Type B pancreatic cell (in vitro differentiated cells): ENCODE measurements at regions not wholly inside any gene's neighbourhood (a gene's known extent, or its start where the extent isn't known, plus 50 kb on each side); places are given as distances from the start of the nearest gene placed in this dataset.

Experiments used
- DNase-seq: peaks from one replicate; pipeline ENCODE4 v3.0.0; 2021; ENCODE audit warnings: mixed read lengths; ENCODE audit not compliant: unreplicated experiment; ENCODE audit errors: extremely low spot score
- H3K27ac Mint-ChIP-seq: 2 replicates; pipeline ENCODE4 v1.8.0; 2021; ENCODE audit warnings: mild to moderate bottlenecking, mixed read lengths
- H3K27me3 Mint-ChIP-seq: 2 replicates; pipeline ENCODE4 v1.8.0; 2021; ENCODE audit warnings: mixed read lengths
- H3K36me3 Mint-ChIP-seq: 2 replicates; pipeline ENCODE4 v1.8.0; 2021; ENCODE audit warnings: mixed read lengths
- H3K4me1 Mint-ChIP-seq: one replicate; pipeline ENCODE4 v1.8.0; 2021; ENCODE audit warnings: mixed read lengths; ENCODE audit not compliant: unreplicated experiment
- H3K4me3 Mint-ChIP-seq: 2 replicates; pipeline ENCODE4 v1.8.0; 2021; ENCODE audit warnings: mild to moderate bottlenecking, mixed read lengths
- H3K9me3 Mint-ChIP-seq: 2 replicates; pipeline ENCODE4 v1.8.0; 2021; ENCODE audit warnings: mixed read lengths
- TF ChIP-seq, protein P1 (sequence below): fragments of 200-600 bp; sonication (generic); conservative IDR thresholded peaks from 2 replicates; pipeline ENCODE4 v1.5.0; 2021; ENCODE audit warnings: antibody characterized with exemption, mild to moderate bottlenecking

DNA sequence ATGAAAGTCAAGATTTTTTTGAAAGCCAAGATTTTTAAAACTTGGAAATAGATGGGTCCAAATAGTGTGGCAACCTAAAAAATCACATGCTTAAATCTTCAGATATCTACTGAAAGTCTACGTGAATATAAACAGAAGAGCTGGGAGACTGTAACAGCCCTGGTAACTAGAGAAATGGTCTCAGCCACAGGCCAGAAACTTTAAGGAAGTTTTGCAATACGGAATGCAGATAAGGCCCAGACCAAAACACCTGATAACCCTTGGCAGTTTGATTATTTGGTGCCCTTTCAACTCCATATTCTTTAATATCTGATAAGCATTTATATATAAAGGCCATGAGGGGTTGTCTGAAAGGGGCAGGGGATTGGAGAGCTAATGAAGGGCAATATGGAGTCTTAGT lies 537.3 kb upstream of the TGFBR2 start:
- no peak overlapping the region for H3K4me3 Mint-ChIP-seq
- no peak overlapping the region for H3K27ac Mint-ChIP-seq
- DNase-seq, result no peak
- H3K36me3 Mint-ChIP-seq, result no peaks in the 10 kb centered on the region
- TF ChIP-seq, protein P1, sequence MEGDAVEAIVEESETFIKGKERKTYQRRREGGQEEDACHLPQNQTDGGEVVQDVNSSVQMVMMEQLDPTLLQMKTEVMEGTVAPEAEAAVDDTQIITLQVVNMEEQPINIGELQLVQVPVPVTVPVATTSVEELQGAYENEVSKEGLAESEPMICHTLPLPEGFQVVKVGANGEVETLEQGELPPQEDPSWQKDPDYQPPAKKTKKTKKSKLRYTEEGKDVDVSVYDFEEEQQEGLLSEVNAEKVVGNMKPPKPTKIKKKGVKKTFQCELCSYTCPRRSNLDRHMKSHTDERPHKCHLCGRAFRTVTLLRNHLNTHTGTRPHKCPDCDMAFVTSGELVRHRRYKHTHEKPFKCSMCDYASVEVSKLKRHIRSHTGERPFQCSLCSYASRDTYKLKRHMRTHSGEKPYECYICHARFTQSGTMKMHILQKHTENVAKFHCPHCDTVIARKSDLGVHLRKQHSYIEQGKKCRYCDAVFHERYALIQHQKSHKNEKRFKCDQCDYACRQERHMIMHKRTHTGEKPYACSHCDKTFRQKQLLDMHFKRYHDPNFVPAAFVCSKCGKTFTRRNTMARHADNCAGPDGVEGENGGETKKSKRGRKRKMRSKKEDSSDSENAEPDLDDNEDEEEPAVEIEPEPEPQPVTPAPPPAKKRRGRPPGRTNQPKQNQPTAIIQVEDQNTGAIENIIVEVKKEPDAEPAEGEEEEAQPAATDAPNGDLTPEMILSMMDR, result no peak
- peaks cover 3% of the 10 kb centered on the region for H3K27me3 Mint-ChIP-seq
- H3K9me3 Mint-ChIP-seq, result peaks cover 11% of the 10 kb centered on the region
- peaks cover 7% of the 10 kb centered on the region for H3K4me1 Mint-ChIP-seq

DNA sequence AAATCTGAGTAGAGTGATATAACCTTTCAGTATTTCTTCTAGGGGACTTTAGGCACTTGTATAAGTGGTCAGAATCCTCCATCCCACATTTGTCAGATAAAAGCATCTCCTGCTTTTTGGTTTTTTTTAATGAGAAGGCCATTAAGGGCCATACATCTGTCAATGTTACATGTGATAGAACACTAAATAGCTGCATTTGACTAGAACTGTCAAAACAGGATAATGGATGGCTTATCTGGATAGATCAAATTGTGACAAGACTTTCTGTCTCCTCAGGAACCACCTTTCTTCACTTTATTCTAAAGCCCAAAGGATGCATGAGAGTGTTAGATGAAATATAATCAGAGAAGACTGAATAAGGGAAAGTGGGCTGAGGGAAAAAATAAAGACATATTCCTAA lies 533.4 kb upstream of the TGFBR2 start:
- peaks cover 10% of the 10 kb centered on the region for H3K36me3 Mint-ChIP-seq
- no peak for DNase-seq
- H3K4me3 Mint-ChIP-seq, result no peak overlapping the region
- H3K4me1 Mint-ChIP-seq, result peaks cover 7% of the 10 kb centered on the region
- H3K9me3 Mint-ChIP-seq, result no peaks in the 10 kb centered on the region
- TF ChIP-seq, protein P1, result no peak
- no peak overlapping the region for H3K27ac Mint-ChIP-seq
- peaks cover 3% of the 10 kb centered on the region for H3K27me3 Mint-ChIP-seq

GRCh38 chr3:30073622-30074021 lies 532.8 kb upstream of the TGFBR2 start:
- DNase-seq, result no peak
- TF ChIP-seq, protein P1, result no peak
- H3K4me1 Mint-ChIP-seq, result peaks cover 11% of the 10 kb centered on the region
- H3K36me3 Mint-ChIP-seq, result peaks cover 10% of the 10 kb centered on the region
- peaks cover 2% of the 10 kb centered on the region for H3K27me3 Mint-ChIP-seq
- H3K9me3 Mint-ChIP-seq, result peaks cover 5% of the 10 kb centered on the region
- peak overlapping the region; percentile 70 for H3K27ac Mint-ChIP-seq
- H3K4me3 Mint-ChIP-seq, result peak overlapping the region; percentile 24

DNA sequence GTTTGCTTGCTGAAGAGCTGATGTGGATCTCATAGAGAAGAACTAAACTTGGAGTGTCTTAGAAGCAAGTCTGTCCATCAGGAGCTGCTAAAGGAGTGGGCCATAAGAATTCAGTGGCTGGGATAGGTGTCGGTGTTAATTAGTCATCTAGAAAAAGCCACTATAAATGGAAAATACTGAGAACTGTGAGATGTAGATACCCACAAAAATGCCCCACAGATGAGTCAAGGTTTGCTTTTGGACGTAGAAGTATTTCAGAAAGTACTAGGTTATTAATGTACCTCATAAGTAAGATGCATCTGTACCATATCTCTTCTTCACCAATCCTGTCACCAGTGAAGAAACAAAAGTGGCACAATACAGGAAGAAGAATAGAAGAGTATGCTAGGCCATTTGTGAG lies 530.9 kb upstream of the TGFBR2 start:
- Mint-ChIP-seq H3K4me1 (peaks cover 17% of the 10 kb centered on the region), H3K27ac (no peak overlapping the region), H3K36me3 (peaks cover 10% of the 10 kb centered on the region), H3K9me3 (peaks cover 7% of the 10 kb centered on the region), H3K27me3 (no peaks in the 10 kb centered on the region), H3K4me3 (no peak overlapping the region)
- no peak for DNase-seq
- TF ChIP-seq, protein P1, result no peak

DNA sequence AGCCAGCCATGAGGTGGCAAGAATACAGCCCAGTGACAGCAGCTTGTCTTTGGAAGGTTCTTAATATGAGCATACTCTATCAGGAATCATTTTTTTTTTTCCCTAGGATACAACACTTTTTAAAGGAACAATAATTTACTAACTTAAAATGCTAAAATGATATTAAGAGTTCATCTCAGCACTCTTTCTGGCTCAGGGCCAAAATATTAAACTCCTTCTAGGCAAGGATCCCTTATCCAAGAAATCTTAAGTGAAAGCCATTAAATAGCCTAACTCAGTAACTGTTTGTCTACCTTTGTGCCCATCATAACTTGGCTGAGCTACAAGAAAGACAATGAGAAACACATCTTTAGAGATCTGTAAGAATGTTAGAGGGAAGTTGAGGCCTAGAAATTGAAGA lies 529.5 kb upstream of the TGFBR2 start:
- H3K4me3 Mint-ChIP-seq, result no peak overlapping the region
- H3K27me3 Mint-ChIP-seq, result no peaks in the 10 kb centered on the region
- peaks cover 17% of the 10 kb centered on the region for H3K4me1 Mint-ChIP-seq
- H3K27ac Mint-ChIP-seq, result no peak overlapping the region
- peaks cover 7% of the 10 kb centered on the region for H3K9me3 Mint-ChIP-seq
- peaks cover 10% of the 10 kb centered on the region for H3K36me3 Mint-ChIP-seq
- DNase-seq, result no peak
- TF ChIP-seq, protein P1, result no peak

DNA sequence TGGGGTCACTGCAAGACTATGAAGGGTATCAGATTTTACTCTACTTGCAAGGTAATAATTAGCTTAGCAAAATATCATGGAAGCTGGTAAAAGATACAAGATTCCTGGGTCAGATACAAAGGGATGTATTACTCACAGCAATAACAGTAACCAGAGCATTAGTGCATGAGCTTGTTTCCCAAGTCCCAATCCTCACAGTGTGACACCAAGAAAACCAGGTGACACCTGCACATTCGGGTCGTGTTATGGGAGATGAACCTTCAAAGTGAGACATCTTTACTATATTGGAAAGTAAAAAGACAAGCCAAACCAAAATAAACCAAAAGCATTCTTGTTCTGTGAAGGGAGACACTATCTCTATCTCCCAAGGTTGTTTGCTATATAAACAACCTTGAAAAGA lies 528.7 kb upstream of the TGFBR2 start:
- no peak for DNase-seq
- no peak overlapping the region for H3K27ac Mint-ChIP-seq
- no peaks in the 10 kb centered on the region for H3K27me3 Mint-ChIP-seq
- TF ChIP-seq, protein P1, result no peak
- peaks cover 22% of the 10 kb centered on the region for H3K4me1 Mint-ChIP-seq
- peaks cover 10% of the 10 kb centered on the region for H3K36me3 Mint-ChIP-seq
- H3K9me3 Mint-ChIP-seq, result peaks cover 12% of the 10 kb centered on the region
- no peak overlapping the region for H3K4me3 Mint-ChIP-seq
